ENCODE measurements at regions not wholly inside any gene's neighbourhood (a gene's known extent, or its start where the extent isn't known, plus 50 kb on each side); places are given as distances from the start of the nearest gene placed in this dataset.

GRCh38 chr21:15199414-15200383 is 134.9 kb upstream of the NRIP1 start:
- TF ChIP-seq CTCF (IDR thresholded peaks at IDR 0.05) = no peak
- TF ChIP-seq EP300 (IDR thresholded peaks at IDR 0.05) = no peak
- no peak for TF ChIP-seq POLR2A (IDR thresholded peaks at IDR 0.05)
- no peak for TF ChIP-seq POLR2AphosphoS5 (IDR thresholded peaks at IDR 0.05)
